ENCODE measurements at regions not wholly inside any gene's neighbourhood (a gene's known extent, or its start where the extent isn't known, plus 50 kb on each side); places are given as distances from the start of the nearest gene placed in this dataset.

- TF ChIP-seq, protein P1, sequence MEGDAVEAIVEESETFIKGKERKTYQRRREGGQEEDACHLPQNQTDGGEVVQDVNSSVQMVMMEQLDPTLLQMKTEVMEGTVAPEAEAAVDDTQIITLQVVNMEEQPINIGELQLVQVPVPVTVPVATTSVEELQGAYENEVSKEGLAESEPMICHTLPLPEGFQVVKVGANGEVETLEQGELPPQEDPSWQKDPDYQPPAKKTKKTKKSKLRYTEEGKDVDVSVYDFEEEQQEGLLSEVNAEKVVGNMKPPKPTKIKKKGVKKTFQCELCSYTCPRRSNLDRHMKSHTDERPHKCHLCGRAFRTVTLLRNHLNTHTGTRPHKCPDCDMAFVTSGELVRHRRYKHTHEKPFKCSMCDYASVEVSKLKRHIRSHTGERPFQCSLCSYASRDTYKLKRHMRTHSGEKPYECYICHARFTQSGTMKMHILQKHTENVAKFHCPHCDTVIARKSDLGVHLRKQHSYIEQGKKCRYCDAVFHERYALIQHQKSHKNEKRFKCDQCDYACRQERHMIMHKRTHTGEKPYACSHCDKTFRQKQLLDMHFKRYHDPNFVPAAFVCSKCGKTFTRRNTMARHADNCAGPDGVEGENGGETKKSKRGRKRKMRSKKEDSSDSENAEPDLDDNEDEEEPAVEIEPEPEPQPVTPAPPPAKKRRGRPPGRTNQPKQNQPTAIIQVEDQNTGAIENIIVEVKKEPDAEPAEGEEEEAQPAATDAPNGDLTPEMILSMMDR (IDR thresholded peaks at IDR 0.05; ENCODE audit: borderline replicate concordance, extremely low read depth, low read length, poor library complexity, severe bottlenecking), result no peak
- TF ChIP-seq EZH2 (IDR thresholded peaks at IDR 0.05; ENCODE audit: borderline replicate concordance, low read depth, low read length, severe bottlenecking), result no peak
These were observed 106.1 kb downstream of the GP2 start for GRCh38 chr16:20221208-20221607.
